Panc1 (cell line): ENCODE measurements at regions not wholly inside any gene's neighbourhood (a gene's known extent, or its start where the extent isn't known, plus 50 kb on each side); places are given as distances from the start of the nearest gene placed in this dataset.

ENCODE experiments used
- CTCF ChIP-seq: fragments of 450-650 bp; IDR thresholded peaks from 2 replicates; pipeline ENCODE4 v1.5.1; 2017; ENCODE audit warnings: mild to moderate bottlenecking
- TF ChIP-seq, protein P1 (sequence below), 2 experiments: IDR thresholded peaks; 2 replicates each; pipeline ENCODE4 v1.6.1; 2011 to 2012; ENCODE audit warnings: low read depth in 2 of 2, control low read depth in 1 of 2, low read length in 1 of 2, mild to moderate bottlenecking in 1 of 2, moderate library complexity in 1 of 2; ENCODE audit not compliant: insufficient read depth in 1 of 2

DNA sequence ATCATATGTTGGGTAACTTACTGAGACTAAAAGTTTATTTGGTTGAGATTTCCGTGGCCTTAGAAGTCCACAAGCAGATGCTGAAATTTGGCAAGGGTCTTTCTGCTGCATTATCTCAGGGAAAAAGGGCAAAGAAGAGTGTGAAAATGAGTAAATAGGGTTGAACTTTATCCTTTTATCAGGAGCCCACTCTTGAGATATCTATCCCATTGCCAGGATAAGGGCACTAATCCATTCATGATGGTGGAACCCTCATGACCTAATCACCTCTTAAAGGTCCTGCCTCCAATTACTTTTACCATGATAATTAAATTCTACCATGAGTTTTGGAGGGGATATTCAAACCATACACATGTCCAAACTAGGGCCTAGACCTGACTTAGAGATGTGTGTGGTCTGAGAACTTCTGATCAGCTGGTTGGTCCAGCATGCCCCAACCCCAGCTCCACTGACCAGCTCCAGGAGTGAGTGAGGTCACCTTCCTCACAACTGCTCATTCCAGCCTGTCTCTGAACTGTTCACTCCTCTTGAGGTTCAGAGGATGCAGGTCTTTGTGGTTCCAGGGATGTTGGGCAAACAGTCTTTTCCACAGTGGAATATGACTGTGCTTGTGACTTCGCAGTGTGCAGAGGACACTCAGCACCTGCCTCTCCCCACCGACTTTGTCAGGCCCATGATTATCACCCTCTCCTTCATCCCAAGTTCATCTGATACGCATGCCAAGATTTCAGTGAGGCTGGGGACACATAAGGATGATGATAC lies 130.1 kb upstream of the TOP3B start:
- TF ChIP-seq CTCF, result no peak
- TF ChIP-seq, protein P1, sequence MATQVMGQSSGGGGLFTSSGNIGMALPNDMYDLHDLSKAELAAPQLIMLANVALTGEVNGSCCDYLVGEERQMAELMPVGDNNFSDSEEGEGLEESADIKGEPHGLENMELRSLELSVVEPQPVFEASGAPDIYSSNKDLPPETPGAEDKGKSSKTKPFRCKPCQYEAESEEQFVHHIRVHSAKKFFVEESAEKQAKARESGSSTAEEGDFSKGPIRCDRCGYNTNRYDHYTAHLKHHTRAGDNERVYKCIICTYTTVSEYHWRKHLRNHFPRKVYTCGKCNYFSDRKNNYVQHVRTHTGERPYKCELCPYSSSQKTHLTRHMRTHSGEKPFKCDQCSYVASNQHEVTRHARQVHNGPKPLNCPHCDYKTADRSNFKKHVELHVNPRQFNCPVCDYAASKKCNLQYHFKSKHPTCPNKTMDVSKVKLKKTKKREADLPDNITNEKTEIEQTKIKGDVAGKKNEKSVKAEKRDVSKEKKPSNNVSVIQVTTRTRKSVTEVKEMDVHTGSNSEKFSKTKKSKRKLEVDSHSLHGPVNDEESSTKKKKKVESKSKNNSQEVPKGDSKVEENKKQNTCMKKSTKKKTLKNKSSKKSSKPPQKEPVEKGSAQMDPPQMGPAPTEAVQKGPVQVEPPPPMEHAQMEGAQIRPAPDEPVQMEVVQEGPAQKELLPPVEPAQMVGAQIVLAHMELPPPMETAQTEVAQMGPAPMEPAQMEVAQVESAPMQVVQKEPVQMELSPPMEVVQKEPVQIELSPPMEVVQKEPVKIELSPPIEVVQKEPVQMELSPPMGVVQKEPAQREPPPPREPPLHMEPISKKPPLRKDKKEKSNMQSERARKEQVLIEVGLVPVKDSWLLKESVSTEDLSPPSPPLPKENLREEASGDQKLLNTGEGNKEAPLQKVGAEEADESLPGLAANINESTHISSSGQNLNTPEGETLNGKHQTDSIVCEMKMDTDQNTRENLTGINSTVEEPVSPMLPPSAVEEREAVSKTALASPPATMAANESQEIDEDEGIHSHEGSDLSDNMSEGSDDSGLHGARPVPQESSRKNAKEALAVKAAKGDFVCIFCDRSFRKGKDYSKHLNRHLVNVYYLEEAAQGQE (IDR thresholded peaks at IDR 0.05; ENCODE audit: insufficient read depth in 1 of 2, low read depth in 2 of 2, low read length in 1 of 2), result no peak
